Peyer's patch (tissue), 4 donors: ENCODE measurements at regions not wholly inside any gene's neighbourhood (a gene's known extent, or its start where the extent isn't known, plus 50 kb on each side); places are given as distances from the start of the nearest gene placed in this dataset.

Source experiments
- DNase-seq, 3 donors: peaks; one replicate each; pipeline ENCODE4 v3.0.0-alpha.2; 2017 to 2019
- H3K27ac ChIP-seq, 4 donors: fragments of 200-600 bp; sonication (generic); one replicate each; pipeline ENCODE4 v1.5.1; 2016 to 2019
- H3K27me3 ChIP-seq, 2 donors: fragments of 200-600 bp; sonication (generic); one replicate each; pipeline ENCODE4 v1.5.1; 2019
- H3K36me3 ChIP-seq, 3 donors: fragments of 200-600 bp; sonication (generic); one replicate each; pipeline ENCODE4 v1.5.1; 2016 to 2019
- H3K4me1 ChIP-seq, 4 donors: fragments of 200-600 bp; sonication (generic); one replicate each; pipeline ENCODE4 v1.5.1; 2016 to 2019
- H3K4me3 ChIP-seq, 4 donors: fragments of 200-600 bp; sonication (generic); 1 replicate in 3 of 4; 2 replicates in 1 of 4; pipeline ENCODE4 v1.5.1; 2016 to 2019; ENCODE audit warnings: mild to moderate bottlenecking in 1 of 4
- H3K9me3 ChIP-seq, 4 donors: fragments of 200-600 bp; sonication (generic); one replicate each; pipeline ENCODE4 v1.5.1; 2016 to 2019; ENCODE audit warnings: mild to moderate bottlenecking in 1 of 4
- POLR2A ChIP-seq, 2 donors: fragments of 450-650 bp; IDR thresholded peaks; one replicate each; pipeline ENCODE4 v1.5.1; 2017; ENCODE audit warnings: antibody characterized with exemption in 2 of 2, mild to moderate bottlenecking in 2 of 2, moderate library complexity in 2 of 2
- TF ChIP-seq, protein P1 (sequence below), 6 experiments: fragments of 450-650 bp in 4 of 6; fragments of 200-600 bp in 2 of 6; sonication (generic) in 1 of 6; IDR thresholded peaks; one replicate each; pipeline ENCODE4 v1.5.1; 2017 to 2019; ENCODE audit warnings: antibody characterized with exemption in 6 of 6, mild to moderate bottlenecking in 3 of 6, moderate library complexity in 1 of 6

GRCh38 chr3:151639418-151639740 is 94.3 kb upstream of the AADACL2 start:
- no peak overlapping the region for H3K4me3 ChIP-seq
- no peaks in the 10 kb centered on the region for H3K9me3 ChIP-seq
- TF ChIP-seq POLR2A (IDR thresholded peaks at IDR 0.05), result no peak
- TF ChIP-seq, protein P1, sequence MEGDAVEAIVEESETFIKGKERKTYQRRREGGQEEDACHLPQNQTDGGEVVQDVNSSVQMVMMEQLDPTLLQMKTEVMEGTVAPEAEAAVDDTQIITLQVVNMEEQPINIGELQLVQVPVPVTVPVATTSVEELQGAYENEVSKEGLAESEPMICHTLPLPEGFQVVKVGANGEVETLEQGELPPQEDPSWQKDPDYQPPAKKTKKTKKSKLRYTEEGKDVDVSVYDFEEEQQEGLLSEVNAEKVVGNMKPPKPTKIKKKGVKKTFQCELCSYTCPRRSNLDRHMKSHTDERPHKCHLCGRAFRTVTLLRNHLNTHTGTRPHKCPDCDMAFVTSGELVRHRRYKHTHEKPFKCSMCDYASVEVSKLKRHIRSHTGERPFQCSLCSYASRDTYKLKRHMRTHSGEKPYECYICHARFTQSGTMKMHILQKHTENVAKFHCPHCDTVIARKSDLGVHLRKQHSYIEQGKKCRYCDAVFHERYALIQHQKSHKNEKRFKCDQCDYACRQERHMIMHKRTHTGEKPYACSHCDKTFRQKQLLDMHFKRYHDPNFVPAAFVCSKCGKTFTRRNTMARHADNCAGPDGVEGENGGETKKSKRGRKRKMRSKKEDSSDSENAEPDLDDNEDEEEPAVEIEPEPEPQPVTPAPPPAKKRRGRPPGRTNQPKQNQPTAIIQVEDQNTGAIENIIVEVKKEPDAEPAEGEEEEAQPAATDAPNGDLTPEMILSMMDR (IDR thresholded peaks at IDR 0.05), result no peak
- H3K36me3 ChIP-seq, result no peaks in the 10 kb centered on the region
- H3K4me1 ChIP-seq, result peaks cover 0 to 11% (median 0%) of the 10 kb centered on the region in 4 donors
- DNase-seq, result no peak
- H3K27ac ChIP-seq, result peak overlapping the region in 1 of 4 donors; percentile 3
- H3K27me3 ChIP-seq, result no peaks in the 10 kb centered on the region

- TF ChIP-seq, protein P1 (IDR thresholded peaks at IDR 0.05), result no peak
- no peak for TF ChIP-seq POLR2A (IDR thresholded peaks at IDR 0.05)
- no peaks in the 10 kb centered on the region for H3K9me3 ChIP-seq
- DNase-seq, result peak in 1 of 3 donors; percentile 51
- H3K27me3 ChIP-seq, result no peaks in the 10 kb centered on the region
- peak overlapping the region in 1 of 4 donors; percentile 3 for H3K27ac ChIP-seq
- H3K4me3 ChIP-seq, result no peak overlapping the region
- H3K4me1 ChIP-seq, result peaks cover 0 to 11% (median 0%) of the 10 kb centered on the region in 4 donors
- H3K36me3 ChIP-seq, result no peaks in the 10 kb centered on the region
Measured at GRCh38 chr3:151638555-151639417, 94.9 kb upstream of the AADACL2 start.

- DNase-seq, result no peak
- Histone ChIP-seq H3K4me3 (no peak overlapping the region), H3K4me1 (peaks cover 0 to 11% (median 0%) of the 10 kb centered on the region in 4 donors), H3K27me3 (no peaks in the 10 kb centered on the region), H3K27ac (no peak overlapping the region), H3K9me3 (no peaks in the 10 kb centered on the region), H3K36me3 (no peaks in the 10 kb centered on the region)
- TF ChIP-seq, protein P1 (IDR thresholded peaks at IDR 0.05), result no peak
- no peak for TF ChIP-seq POLR2A (IDR thresholded peaks at IDR 0.05)
Measured at GRCh38 chr3:151635905-151636304, 97.8 kb upstream of the AADACL2 start.

- Histone ChIP-seq H3K4me3 (no peak overlapping the region), H3K9me3 (no peaks in the 10 kb centered on the region), H3K27ac (no peak overlapping the region), H3K36me3 (no peaks in the 10 kb centered on the region), H3K27me3 (no peaks in the 10 kb centered on the region), H3K4me1 (no peaks in the 10 kb centered on the region)
- DNase-seq, result no peak
- TF ChIP-seq, protein P1 (IDR thresholded peaks at IDR 0.05), result no peak
- no peak for TF ChIP-seq POLR2A (IDR thresholded peaks at IDR 0.05)
Measured at GRCh38 chr3:151631946-151632345, 101.8 kb upstream of the AADACL2 start.

GRCh38 chr3:151630938-151631441 is 102.7 kb upstream of the AADACL2 start:
- H3K27ac ChIP-seq, result no peak overlapping the region
- DNase-seq, result no peak

More at GRCh38 chr3:151630938-151631441, 102.7 kb upstream of the AADACL2 start:
- no peak overlapping the region for H3K4me3 ChIP-seq
- no peaks in the 10 kb centered on the region for H3K36me3 ChIP-seq
- H3K27me3 ChIP-seq, result no peaks in the 10 kb centered on the region
- H3K9me3 ChIP-seq, result no peaks in the 10 kb centered on the region
- H3K4me1 ChIP-seq, result no peaks in the 10 kb centered on the region
- TF ChIP-seq, protein P1 (IDR thresholded peaks at IDR 0.05), result no peak
- no peak for TF ChIP-seq POLR2A (IDR thresholded peaks at IDR 0.05)
